HFF-Myc (cell line): ENCODE measurements at regions not wholly inside any gene's neighbourhood (a gene's known extent, or its start where the extent isn't known, plus 50 kb on each side); places are given as distances from the start of the nearest gene placed in this dataset.

Experiments
- DNase-seq: peaks from one replicate; pipeline ENCODE4 v3.0.0-alpha.2; 2011; ENCODE audit warnings: low read depth; ENCODE audit errors: extremely low read depth
- H3K4me3 ChIP-seq: replicated peaks from 2 replicates; pipeline ENCODE4 v1.5.1; 2011; ENCODE audit warnings: low read depth, mild to moderate bottlenecking, control low read depth, low read length
- TF ChIP-seq, protein P1 (sequence below): IDR thresholded peaks from 2 replicates; pipeline ENCODE4 v1.5.1; 2012; ENCODE audit warnings: mild to moderate bottlenecking, low read depth, low read length, control low read depth; ENCODE audit errors: missing control alignments

DNA sequence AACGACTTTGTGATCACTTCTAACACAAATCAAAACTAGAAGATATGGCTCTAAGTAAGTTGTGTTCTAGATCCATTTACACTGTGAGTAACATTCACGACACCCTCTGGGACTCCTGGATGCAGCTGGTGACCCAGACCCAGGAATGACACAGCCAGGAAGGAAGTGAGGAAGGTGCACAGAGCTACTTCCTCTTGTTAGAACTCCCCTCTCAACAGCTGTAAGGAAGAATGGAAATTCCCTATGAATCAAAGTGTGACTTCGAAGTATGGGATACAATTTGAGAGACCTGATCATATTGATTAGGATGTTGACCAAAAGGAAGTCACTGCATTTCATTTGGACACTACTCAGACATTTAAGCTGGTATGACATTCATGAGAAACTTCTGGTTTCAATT lies 185.3 kb downstream of the NRIP1 start:
- TF ChIP-seq, protein P1, sequence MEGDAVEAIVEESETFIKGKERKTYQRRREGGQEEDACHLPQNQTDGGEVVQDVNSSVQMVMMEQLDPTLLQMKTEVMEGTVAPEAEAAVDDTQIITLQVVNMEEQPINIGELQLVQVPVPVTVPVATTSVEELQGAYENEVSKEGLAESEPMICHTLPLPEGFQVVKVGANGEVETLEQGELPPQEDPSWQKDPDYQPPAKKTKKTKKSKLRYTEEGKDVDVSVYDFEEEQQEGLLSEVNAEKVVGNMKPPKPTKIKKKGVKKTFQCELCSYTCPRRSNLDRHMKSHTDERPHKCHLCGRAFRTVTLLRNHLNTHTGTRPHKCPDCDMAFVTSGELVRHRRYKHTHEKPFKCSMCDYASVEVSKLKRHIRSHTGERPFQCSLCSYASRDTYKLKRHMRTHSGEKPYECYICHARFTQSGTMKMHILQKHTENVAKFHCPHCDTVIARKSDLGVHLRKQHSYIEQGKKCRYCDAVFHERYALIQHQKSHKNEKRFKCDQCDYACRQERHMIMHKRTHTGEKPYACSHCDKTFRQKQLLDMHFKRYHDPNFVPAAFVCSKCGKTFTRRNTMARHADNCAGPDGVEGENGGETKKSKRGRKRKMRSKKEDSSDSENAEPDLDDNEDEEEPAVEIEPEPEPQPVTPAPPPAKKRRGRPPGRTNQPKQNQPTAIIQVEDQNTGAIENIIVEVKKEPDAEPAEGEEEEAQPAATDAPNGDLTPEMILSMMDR = no peak
- DNase-seq = no peak
- no peak overlapping the region for H3K4me3 ChIP-seq

DNA sequence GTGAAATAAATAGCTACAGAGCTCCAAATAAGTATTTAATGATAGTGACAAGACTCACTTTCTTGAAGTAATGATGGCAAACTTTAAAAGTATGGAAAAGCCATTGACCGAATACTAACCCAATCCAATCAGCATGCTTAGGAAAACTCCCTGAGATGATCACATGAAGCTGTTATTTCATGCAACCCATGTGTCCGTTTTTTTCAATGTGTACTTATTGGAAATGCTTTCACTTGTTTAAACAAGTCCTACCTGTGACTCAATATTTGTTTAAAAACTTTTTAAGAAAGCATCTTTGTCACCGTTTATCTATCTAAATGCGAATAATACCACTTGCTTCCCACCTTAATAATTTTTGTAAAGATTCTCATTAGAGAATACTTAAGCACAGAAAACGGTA lies 185.8 kb downstream of the NRIP1 start:
- TF ChIP-seq, protein P1 = no peak
- H3K4me3 ChIP-seq = no peak overlapping the region
- DNase-seq = no peak

DNA sequence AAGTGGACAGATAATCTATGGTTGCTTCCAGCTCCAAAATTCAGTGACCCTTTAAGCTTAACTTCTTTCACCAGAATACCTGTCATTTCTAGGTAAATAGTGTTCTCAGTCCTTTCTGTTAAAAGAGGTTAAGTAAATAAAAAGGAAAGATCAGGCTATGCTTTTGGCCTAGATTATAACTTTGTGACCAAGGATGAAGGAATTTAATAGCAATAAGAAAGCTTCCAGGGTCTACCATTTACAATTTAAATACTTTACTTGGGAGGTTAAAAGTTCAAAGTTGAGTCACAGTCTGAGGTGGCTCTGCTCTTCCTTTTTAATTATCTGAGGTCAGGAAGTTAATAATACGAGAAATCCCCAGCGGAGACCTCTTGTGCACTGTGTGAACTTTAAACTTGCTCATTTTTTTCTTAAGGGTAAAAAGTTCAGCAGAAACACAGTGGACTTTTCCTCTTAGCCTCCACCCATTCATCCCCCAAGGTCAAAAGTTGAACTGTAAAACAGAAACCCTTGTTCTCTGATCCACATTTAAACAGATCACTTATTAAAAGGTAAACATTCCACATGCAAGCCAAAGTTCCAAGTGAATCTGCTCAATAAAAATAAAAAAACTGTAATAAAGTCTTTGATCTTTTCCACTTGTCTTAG lies 187.1 kb downstream of the NRIP1 start:
- no peak overlapping the region for H3K4me3 ChIP-seq
- TF ChIP-seq, protein P1 = no peak
- DNase-seq = no peak

DNA sequence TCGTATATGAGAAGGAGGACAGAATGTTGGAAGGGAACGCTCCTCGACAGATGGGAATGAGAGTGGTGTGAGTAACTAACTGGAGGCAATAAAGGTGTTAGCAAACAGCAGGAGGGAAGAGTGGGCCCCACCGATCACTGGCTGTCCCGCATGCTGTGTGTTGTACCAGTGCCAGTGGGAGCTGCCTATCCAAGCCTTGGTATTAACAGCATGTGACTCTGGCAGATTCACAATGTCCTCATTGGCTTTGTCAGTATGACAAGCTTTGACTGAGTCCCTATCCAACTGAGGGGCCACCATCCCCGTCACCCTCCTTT lies 188.3 kb downstream of the NRIP1 start:
- DNase-seq = no peak
- no peak overlapping the region for H3K4me3 ChIP-seq
- TF ChIP-seq, protein P1 = no peak

DNA sequence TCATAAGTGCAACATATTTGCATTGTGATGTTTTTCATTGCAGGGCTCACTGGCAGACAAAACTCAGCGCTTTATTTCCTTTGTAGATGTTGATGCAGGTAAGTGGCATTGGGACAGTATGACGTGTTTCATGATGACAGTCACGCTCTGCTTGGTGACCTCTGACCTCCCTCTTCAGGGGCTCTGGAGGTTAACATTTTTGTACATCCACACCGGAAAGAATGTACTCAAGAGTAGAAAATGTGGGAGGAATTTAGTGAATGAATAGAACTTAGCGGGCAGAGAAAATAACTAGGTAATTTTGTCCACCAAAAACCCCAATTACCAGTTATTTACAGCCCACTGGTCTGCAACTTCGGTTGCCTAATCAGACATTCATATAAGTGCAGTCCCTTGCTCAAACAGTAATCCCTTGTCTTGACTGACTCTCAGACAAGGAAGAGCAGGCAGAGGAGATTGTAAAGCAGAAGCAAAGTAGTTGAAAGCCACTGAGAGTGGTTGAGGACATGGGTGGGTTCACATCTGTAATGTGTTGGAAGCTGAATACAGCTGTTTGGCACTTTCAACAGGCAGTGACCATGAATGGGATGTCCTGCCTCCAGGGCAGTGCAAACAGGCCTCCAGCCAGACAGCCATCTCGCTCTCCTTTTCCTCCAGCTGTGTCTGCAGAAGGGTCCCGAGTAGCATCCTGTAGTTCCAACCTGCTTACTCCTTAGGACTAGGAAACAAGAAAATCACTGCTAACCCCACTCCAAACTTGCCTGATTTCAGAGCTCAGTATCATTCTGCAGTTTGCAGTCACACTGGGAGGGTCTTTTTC lies 188.9 kb downstream of the NRIP1 start:
- TF ChIP-seq, protein P1 = no peak
- no peak overlapping the region for H3K4me3 ChIP-seq
- no peak for DNase-seq

DNA sequence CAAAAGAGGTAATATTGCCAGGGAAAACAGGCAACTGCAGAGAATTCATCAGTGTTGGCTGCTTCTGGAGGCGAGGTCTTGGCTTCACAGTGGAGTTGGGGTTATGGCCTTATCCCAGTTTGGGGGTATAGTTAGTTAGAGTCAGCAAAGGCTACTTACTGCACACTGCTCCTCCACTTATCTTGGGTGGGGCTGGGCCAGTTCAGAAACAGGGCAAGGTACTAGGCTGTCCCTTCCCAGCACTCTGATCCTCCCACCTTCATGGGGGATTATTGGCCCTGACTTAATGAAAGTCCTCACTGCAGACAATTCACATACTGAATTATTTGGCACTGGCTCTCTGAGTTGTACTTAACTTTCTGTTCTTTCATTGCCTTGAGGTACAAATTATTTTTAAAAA lies 189.6 kb downstream of the NRIP1 start:
- no peak for DNase-seq
- TF ChIP-seq, protein P1 = no peak
- no peak overlapping the region for H3K4me3 ChIP-seq
